ENCODE measurements at regions not wholly inside any gene's neighbourhood (a gene's known extent, or its start where the extent isn't known, plus 50 kb on each side); places are given as distances from the start of the nearest gene placed in this dataset.

DNA sequence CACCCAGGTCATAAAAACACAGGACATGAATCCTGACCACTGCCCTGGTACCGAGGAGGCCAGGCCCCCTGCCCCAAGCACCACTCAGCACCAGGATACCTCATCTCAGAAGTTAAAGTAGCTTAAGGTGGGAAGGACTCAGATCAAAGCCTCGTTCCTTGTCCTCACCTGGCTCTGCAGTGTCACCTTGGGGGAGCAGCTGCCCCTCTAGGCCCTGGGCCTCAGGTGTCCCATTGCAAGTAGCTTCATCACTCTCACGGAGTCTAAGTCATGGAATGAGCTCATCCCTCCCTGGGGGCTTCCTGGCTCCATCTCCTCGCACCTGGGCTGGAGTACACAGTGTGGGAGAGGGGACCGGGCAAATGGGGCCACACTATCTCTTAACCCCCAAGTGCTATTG lies 148.0 kb downstream of the TPRA1 start:
- TF ChIP-seq, protein P1, sequence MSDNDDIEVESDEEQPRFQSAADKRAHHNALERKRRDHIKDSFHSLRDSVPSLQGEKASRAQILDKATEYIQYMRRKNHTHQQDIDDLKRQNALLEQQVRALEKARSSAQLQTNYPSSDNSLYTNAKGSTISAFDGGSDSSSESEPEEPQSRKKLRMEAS (IDR thresholded peaks at IDR 0.05; ENCODE audit: low read depth, low read length), result no peak
- TF ChIP-seq, protein P2, sequence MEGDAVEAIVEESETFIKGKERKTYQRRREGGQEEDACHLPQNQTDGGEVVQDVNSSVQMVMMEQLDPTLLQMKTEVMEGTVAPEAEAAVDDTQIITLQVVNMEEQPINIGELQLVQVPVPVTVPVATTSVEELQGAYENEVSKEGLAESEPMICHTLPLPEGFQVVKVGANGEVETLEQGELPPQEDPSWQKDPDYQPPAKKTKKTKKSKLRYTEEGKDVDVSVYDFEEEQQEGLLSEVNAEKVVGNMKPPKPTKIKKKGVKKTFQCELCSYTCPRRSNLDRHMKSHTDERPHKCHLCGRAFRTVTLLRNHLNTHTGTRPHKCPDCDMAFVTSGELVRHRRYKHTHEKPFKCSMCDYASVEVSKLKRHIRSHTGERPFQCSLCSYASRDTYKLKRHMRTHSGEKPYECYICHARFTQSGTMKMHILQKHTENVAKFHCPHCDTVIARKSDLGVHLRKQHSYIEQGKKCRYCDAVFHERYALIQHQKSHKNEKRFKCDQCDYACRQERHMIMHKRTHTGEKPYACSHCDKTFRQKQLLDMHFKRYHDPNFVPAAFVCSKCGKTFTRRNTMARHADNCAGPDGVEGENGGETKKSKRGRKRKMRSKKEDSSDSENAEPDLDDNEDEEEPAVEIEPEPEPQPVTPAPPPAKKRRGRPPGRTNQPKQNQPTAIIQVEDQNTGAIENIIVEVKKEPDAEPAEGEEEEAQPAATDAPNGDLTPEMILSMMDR (IDR thresholded peaks at IDR 0.05; ENCODE audit: low read depth, low read length), result no peak
- no peak for TF ChIP-seq POLR2A (IDR thresholded peaks at IDR 0.05; ENCODE audit: extremely low read depth, insufficient read length)
- TF ChIP-seq MYC (IDR thresholded peaks at IDR 0.05; ENCODE audit: low read depth, low read length), result no peak

Data from NB4 (cell line).